HG03066 (cell line): ENCODE measurements at regions not wholly inside any gene's neighbourhood (a gene's known extent, or its start where the extent isn't known, plus 50 kb on each side); places are given as distances from the start of the nearest gene placed in this dataset.
"Not testable (repeated sequence)": the region's sequence is repeated elsewhere in the genome, so short reads cannot be mapped to it uniquely, and the experiment has no call there.

ENCODE experiments used
- ATAC-seq: cut with Tn5 transposase; IDR thresholded peaks from one replicate; pipeline ENCODE4 v1.9.1; 2021; ENCODE audit warnings: low read depth; ENCODE audit not compliant: unreplicated experiment

DNA sequence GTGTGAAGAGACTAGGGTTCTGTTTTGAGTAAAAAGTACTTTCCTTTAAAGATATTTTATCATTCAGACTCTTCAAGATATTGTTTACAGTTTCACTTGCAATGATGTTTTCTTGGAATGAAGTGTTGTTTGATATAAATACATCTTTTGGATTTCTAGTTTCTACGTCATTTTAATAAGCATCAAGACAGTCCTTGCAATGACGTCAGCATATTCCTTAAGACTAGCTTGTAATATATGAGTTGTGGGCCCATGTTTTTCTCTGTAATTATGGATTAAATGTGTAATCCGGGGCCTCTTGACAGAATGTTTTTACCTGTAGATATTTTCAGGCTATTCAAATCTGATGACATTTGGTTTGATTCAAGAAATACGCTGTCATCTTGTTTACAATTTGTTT is 66.1 kb downstream of the RBMX2 start:
- ATAC-seq = no peak

DNA sequence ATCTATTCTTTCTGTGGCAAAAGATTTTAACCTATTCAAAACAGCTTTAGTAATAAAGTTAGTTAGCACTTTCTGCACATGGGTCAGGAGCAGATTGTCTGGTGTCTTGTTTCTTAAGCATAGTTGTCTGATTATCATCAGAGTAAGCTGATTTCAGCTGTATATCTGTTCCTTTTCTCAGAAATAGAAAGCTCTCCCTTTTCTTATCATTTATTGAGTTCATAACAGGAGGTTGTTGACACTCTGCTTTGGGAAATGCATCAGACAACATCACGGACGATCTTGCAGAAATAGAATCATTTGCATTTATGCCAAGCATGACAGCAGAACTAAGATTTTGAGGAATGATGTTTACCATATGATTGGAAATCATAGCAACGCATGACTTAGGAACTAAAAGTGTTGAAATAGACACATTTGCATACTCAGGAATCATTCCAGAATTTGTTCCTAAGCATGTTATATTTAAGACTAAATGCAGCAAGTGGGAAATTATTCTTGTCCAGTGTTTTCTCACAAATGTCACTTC is 66.7 kb downstream of the RBMX2 start:
- ATAC-seq = no peak

DNA sequence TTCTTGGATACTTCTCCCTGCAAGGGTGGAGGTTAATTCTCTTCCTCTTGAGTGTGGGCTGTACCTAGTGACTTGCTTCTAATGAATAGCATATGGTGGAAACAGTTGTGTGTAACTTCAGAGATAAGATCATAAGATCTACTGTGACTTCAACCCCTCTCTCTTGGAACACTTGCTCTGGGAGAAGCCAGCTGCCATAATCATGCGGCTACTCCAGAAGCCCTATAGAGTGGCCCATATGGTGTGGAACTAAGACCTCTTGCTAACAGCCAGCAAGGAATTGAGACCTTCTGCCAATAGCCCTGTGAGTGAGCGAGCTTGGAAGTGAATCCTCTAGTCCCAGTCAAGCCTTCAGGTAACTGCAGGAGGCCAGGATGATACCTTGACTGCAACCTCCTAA is 81.1 kb downstream of the RBMX2 start:
- ATAC-seq = no peak

DNA sequence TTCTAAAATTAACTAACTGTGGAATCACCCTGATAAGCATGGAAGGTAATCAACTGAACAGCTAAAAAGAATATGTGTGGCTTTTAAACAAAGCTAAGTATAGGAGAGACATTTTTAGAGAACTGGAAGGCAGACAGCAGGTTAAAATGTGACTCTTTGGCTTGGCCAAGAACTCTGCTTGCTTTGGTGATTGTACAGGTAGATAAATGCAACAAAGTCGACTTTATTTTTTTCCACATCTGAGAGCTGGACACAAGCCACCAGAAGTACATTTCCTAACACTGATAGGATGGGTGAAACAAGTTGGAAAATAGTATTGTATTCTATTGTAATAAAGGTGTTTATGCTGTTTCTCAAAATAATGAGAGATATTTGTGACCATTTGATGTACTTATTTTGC is 84.1 kb downstream of the RBMX2 start:
- ATAC-seq = no peak

DNA sequence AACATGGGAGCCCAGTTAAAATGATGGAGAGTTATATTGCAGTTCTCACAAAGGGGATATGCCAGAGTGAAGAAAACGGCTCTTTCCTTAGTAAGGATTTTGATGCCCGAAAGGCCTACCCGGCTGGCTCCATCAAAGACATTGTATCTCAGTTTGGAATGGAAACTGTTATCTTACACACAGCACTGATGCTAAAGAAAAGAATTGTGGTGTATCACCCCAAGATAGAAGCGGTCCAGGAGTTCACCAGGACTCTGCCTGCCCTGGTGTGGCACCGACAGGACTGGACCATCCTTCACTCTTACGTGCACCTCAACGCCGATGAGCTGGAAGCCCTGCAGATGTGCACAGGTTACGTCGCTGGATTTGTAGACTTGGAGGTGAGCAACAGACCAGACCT is 93.7 kb downstream of the RBMX2 start:
- not testable (repeated sequence) for ATAC-seq

DNA sequence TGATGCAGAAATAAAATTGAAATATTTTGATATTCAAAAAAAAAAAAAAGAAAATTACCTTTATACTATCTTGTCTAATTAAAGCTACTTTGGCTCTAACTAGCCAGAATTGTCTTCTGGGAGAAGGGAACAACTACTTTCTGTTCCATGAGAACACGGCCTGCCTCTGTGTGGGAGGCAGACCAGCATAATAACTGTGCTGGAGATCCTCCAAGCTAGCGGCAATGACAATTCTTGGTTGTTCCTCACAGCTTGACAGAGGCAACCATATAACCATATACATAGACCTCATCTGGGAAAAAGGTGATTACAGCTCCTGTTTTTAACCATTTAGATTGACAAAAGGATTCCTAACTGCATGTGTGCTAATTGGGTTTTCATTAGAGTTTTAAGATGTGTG is 95.7 kb downstream of the RBMX2 start:
- no peak for ATAC-seq

DNA sequence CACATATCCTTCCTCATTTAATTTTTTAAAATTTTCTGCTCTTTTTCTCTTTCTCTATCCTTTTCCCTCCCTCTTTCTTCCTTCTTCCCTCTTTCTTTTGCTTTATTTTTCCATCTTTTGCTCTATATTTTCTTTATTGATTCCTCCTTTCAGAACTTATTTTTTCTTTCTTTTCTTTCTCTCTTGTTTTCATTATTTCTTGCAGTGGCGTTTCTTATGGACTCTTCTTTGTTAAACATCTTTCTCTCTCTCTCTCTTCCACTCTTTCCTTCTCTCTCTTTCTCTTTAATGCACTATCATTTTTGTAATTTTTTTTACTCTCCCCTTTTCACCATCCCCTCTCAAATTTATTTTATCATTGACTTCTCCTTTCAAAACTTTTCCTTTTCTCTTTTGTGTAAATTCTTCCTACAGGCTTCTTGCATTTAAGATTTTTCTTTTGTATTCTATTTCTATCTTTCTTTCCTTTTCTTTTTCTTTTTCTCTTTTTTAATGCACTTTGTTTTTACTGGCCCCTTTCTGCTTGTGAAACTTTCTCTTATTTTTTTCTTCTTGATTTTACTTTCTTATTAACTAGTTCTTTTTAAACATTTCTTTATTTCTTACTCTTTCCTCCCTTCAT is 97.0 kb downstream of the RBMX2 start:
- ATAC-seq = no peak

DNA sequence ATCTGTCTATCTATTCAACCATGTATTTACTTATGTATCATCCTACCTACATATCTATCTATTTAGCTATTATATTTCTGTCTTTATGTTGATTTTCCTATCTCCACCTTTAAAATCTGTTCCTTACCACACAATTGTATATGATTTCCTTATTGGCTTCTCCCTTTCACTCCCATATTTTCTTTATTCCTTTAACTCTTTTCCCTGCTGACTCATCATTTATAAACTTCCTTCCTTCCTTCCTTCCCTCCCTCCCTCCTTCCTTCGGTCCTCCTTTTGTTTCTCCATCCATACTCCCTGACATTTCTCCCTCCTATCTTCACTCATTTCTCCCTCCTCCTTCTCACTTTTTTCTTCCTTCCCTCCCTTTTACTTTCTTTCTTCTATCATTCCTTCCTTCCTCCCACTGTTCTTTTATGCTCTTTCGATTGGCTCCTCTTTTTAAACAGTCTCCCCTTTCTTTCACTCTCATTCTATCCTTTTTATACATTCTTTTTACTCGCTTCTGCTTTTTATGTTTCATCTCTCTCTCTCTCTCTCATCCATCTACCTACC is 100.3 kb downstream of the RBMX2 start:
- ATAC-seq = no peak

DNA sequence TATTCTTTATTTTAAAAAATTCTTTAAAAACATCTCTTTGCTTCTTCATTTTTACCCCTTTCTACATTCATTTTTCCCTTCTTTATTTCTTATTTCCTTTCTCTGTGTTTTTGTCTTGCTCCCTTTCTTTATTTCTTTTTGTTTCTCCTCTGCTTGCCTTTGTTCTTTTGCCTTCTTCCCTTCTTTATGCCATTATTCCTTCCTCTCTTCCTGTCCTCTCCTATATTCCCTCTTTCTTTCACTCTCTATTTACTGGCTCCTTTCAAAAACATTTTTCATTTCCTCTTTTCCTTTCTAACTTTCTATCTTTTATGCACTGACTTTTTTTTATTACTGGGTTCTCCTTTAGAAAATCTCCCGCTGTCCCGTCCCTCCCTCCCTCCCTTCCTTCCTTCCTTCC is 102.2 kb downstream of the RBMX2 start:
- no peak for ATAC-seq

DNA sequence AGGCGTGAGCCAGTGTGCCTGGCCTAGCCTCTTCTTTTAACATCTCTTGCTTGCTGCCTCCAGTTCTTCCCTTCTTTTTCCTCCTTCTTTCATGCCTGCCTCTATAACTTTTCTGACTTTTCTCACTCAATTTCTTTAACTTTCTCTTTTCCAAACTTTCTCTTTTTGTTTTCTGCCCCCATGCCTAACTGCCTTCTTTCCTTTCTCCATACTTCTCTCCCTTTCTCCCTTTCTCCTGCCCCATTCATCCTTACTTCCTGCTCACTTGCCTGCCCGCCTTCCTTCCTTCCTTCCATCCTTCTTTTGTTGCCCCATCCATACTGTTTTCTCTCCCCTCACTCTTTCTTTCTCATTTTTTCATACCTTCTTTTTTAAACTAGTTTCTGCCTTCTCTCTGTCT is 105.2 kb downstream of the RBMX2 start:
- no peak for ATAC-seq

DNA sequence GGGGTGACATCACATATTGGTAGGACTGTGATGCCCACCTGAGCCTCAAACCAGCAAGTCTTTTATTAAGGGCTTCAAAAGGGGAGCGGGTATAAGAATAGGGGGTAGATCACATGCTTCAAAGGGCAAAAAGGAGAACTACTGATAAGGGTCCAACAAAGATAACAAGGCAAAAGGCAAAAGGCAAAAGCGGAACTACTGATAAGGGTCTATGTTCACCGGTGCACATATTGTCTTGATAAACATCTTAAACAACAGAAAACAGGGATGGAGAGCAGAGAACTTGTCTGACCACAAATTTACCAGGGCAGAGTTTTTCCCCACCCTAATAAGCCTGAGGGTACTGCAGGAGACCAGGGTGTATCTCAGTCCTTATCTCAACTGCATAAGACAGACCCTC is 110.7 kb downstream of the RBMX2 start:
- not testable (repeated sequence) for ATAC-seq

DNA sequence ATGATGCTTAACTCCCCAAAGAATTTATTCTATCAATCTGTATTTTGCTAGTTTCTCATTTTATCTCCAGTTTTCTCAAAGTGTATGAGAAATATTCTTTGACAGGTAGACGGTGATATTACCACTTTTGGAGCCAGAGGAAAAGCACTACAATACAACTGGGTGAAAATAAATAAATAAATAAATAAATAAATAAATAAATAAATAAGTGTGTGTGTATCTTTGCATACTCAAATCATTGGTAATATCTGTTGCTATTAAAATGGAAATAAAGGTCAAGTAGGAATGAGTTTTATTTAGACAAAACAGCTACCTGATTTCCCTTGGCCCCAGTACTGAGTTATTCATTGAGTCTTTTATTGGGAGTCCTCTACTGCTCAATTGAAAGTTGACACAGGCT is 114.3 kb downstream of the RBMX2 start:
- no peak for ATAC-seq

DNA sequence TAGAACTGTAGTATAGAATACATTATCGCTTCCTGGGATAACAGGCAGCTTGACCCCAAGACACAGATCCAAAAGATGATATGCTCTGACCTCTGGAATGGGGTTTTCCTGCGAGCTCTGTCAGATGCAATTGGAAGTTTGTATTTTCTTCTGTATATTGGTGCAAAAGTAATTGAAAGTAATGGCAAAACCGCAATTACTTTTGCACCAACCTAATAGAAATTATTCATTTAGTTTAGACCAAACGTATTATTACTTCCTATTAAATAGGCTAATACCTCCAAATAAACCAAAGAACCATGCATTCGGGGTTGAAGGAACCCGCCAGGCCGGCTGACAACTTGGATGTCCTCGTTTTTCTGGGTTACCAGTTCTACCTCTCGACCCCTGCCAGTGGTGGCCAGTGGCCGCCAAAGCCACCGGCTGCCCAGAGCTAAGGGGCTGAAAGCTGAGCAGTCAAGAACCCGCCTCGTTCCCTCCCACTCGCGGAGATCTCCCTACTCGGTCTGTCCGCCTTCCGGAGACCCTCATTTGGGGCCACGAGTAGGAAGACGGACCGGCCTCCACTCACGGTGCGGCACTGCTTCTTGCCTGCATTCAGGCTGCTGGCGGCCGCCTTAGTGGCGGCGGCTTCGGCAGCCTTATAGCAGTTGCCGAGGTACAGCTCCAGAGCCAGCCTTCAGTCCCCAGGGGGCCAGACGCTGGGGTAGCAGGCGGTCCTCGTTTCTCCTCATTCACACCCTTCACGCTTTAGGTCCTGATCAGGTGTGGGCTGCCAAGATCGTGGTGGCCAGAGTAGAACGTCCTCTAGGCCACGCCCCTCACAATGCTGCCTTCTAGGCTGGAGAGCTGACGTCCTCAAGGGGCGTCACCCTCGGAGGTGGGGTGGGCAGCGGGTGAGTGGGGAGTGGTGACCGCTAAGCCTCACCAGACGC is 121.9 kb downstream of the RBMX2 start:
- ATAC-seq = no peak

DNA sequence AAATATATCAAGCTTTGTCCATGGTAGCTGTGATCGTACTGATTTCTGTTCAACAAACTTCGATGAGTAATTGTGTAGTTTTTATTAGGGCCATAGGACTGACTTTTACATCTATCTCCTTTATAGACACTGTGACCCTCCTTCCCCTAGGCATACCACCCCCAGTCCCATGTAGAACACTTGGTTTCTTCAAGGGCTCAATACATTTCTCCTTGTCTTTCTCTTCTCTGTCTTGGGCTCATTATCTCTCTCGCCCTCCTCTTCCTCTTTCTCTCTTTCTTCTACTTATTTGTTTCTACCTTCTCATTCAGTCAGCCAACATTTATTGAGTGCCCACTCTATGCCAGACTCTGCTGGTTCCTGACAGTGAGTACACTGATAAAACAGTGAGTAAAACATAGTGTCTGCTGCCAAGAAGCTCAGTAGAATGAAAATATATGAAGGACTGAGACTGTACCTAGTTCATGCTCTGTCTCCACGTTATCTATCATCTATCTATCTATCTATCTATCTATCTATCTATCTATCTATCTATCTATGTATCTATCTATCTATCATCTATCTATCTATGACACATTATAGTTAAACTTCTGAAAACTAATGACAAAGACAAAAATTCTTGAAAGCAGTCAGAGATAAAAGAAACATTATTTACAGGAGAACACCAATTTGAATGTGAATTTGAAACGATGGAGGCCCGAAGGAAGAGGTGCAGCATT is 122.8 kb downstream of the RBMX2 start:
- ATAC-seq = no peak

DNA sequence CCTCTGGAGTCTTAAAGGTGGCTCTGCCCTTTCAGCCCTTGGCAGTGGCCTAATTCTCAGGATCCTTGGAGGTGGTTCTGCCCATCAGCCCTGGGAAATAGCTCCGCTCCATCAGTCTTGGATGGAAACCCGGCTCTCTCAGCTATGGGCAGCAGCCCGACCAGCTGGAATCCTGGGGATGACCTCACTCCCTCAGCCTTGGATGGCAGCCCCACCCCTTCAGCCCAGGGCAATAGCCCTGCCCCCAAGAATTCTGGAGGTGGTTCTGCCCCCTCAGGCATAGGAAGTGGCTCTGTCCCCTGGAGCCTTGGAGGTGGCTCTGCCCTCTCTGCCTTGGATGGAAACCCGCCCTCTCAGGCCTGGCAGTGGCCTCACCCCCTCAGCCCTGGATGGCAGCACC is 127.7 kb downstream of the RBMX2 start:
- no peak for ATAC-seq

DNA sequence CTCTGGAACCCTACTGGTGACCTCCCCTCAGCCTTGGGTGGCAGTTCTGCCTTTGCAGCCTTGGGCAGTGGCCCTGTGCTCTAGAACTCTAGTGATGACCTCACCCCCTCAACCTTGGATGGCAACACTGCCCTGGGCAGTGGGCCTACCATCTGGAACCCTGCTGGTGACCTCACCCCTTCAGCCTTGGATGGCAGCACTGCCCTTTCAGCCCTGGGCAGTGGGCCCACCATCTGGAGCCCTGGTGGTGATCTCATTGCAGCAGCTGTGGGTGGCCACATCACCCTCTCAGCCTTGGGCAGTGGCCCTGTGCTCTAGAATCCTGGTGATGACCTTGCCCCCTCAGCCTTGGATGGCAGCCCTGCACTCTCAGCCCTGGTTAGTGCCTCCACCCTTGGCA is 129.3 kb downstream of the RBMX2 start:
- ATAC-seq = no peak

DNA sequence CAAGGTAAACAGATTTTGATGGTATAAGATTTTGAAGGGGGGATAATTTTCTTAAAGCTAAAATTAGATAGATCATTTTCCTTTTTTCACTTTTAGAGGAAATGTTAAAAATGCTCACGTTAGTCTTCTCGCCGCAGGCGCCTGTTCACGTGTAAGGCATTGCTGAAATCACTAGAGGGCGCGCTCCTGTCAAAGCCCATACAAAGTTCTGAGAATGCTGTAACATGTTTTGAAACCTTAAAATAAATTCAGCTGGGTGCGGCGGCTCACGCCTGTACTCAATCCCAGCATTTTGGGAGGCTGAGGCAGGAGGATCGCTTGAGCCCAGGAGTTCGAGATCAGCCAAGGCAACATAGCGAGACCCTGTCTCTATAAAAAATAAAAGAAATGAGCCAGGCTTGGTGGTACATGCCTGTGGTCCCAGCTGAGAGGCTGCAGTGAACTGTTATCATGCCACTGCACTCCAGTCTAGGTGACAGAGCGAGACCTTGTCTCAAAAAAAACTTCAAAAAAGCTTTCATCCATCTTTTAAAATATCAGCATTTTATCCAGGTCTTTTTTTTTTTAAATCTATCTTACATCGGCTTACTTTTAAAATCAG is 138.0 kb downstream of the RBMX2 start:
- ATAC-seq = peak; percentile 60

DNA sequence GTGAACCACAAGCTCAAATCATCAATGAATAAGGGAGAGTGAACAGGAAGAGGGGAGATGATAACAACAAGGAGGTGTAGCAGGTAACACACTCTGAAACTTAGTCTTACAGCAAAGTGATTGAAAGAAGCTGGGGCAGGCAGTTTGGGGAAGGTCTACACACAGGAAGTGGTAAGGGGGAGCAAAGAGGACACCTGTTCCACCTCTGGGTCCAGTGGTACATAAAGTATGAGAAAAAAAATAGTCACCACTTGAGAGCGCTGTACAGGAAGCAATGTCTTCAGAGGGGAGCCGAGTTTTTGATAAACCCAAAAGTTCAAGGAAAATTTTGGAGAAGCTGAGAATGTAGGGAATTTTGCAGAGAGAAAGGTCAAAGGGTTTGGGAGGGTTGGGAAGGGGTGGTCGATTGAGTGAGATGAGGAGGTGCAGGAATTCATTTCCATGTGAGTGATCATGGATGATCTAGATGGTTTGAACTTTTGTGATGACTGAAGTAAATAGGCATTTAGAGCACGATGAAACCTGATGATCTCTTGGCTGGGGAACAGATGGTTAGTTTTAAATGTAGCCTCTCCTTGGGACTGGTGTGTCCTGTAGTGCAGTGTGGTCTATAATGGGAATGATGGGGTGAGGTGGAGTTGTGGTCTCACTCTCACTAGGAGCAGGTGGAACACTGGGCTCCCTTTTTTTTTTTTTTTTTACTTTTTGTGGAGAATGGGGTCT is 142.0 kb downstream of the RBMX2 start:
- ATAC-seq = no peak

DNA sequence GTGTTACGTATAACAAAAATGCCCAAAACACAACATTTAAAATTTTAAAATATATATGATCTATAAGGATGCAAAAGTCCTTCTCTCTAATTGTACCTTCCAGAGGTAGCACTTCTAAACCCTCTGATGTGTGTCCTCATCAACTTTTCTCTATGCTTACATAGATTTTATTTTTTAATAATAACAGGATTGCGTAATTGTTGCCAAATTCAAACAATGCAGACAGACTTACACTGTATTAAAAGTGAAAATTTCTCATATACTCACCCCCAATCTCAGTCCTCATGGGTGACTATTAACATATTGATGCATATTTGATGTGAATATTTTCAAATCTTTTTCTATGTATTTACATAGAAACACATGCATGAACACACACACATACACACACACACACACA is 144.0 kb downstream of the RBMX2 start:
- ATAC-seq = no peak

DNA sequence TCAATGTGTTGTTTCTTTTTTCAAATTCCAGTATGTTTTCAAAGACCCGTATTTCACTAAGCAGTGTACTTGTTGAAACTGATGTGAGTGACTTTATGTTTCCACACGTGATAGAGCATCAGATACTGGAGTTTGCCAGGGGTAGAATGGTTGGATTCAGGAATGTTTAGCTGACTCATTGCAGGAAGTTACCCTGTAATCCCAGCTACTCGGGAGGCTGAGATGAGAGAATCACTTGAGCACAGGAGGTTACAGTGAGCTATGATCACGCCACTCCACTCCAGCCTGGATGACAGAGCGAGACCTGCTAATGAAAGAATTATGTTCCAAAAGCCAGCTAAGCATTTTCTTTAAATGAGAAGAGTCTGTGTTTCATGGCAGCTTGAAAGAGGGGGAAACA is 147.6 kb downstream of the RBMX2 start:
- ATAC-seq = not testable (repeated sequence)
